WERI-Rb-1 (cell line): ENCODE measurements at regions not wholly inside any gene's neighbourhood (a gene's known extent, or its start where the extent isn't known, plus 50 kb on each side); places are given as distances from the start of the nearest gene placed in this dataset.
"Not testable (repeated sequence)": the region's sequence is repeated elsewhere in the genome, so short reads cannot be mapped to it uniquely, and the experiment has no call there.

Experiments
- DNase-seq: peaks from one replicate; pipeline ENCODE4 v3.0.0-alpha.2; 2020
- H3K27ac ChIP-seq: fragments of 250-450 bp; sonication (Bioruptor Pico); 2 replicates; pipeline ENCODE4 v1.5.1; 2020; ENCODE audit warnings: mild to moderate bottlenecking, moderate library complexity
- H3K27me3 ChIP-seq: fragments of 250-450 bp; sonication (Bioruptor Pico); 2 replicates; pipeline ENCODE4 v1.5.1; 2021; ENCODE audit warnings: mild to moderate bottlenecking, low read depth, moderate library complexity; ENCODE audit not compliant: insufficient read depth, severe bottlenecking
- H3K36me3 ChIP-seq: fragments of 250-450 bp; sonication (Bioruptor Pico); 2 replicates; pipeline ENCODE4 v1.5.1; 2020; ENCODE audit warnings: mild to moderate bottlenecking, moderate library complexity
- H3K4me3 ChIP-seq: 2 replicates; pipeline ENCODE4 v1.5.1; 2011; ENCODE audit warnings: low read depth, mild to moderate bottlenecking, control low read depth, low read length
- H3K9me3 ChIP-seq: fragments of 250-450 bp; sonication (Bioruptor Pico); 2 replicates; pipeline ENCODE4 v1.5.1; 2021; ENCODE audit warnings: mild to moderate bottlenecking, moderate library complexity; ENCODE audit not compliant: severe bottlenecking
- TF ChIP-seq, protein P1 (sequence below): IDR thresholded peaks from 2 replicates; pipeline ENCODE4 v1.5.1; 2011; ENCODE audit warnings: low read depth, mild to moderate bottlenecking, control low read depth, inconsistent platforms, low read length

DNA sequence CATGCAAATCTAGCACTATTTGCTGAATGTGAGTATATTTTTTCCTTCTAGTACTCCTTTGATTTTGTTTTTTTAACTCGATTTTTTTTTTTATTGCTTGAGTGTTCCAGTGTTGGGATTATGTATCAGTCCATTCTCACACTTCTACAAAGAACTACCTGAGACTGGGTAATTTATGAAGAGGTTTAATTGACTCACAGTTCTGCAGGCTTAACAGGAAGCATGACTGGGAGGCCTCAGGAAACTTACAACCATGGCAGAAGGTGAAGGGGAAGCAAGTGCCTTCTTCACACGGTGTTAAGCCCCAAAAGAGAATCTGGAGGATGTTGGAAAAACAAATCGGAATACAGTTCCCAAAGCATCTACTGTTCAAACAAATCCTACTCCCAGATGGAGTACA lies 69.1 kb downstream of the ZNF518B start:
- H3K27me3 ChIP-seq, H3K27ac ChIP-seq, H3K4me3 ChIP-seq, H3K9me3 ChIP-seq, H3K36me3 ChIP-seq, DNase-seq: not testable (repeated sequence)

DNA sequence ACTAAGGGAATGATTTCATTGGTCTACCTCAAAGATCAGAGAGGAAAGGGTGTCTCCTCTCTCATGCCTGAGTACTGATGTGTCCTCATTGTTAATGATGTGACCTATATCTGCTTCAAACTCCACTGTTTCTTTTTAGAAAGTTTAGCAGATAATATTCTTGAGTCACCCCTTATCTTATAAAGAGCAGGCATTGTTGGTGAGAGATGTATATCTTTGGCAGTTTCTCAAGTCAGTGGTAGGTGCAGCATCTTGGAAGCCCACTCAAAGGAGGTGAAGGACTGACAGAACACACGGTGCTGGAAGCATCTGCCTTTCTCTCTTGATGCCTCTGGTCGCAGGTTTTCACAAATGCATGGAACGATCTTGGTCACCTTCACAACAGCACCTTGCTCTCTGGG lies 71.2 kb downstream of the ZNF518B start:
- no peak overlapping the region for H3K27ac ChIP-seq
- H3K36me3 ChIP-seq, result no peaks in the 10 kb centered on the region
- no peak overlapping the region for H3K4me3 ChIP-seq
- no peaks in the 10 kb centered on the region for H3K27me3 ChIP-seq
- DNase-seq, result no peak
- TF ChIP-seq, protein P1, sequence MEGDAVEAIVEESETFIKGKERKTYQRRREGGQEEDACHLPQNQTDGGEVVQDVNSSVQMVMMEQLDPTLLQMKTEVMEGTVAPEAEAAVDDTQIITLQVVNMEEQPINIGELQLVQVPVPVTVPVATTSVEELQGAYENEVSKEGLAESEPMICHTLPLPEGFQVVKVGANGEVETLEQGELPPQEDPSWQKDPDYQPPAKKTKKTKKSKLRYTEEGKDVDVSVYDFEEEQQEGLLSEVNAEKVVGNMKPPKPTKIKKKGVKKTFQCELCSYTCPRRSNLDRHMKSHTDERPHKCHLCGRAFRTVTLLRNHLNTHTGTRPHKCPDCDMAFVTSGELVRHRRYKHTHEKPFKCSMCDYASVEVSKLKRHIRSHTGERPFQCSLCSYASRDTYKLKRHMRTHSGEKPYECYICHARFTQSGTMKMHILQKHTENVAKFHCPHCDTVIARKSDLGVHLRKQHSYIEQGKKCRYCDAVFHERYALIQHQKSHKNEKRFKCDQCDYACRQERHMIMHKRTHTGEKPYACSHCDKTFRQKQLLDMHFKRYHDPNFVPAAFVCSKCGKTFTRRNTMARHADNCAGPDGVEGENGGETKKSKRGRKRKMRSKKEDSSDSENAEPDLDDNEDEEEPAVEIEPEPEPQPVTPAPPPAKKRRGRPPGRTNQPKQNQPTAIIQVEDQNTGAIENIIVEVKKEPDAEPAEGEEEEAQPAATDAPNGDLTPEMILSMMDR, result no peak
- H3K9me3 ChIP-seq, result no peaks in the 10 kb centered on the region

DNA sequence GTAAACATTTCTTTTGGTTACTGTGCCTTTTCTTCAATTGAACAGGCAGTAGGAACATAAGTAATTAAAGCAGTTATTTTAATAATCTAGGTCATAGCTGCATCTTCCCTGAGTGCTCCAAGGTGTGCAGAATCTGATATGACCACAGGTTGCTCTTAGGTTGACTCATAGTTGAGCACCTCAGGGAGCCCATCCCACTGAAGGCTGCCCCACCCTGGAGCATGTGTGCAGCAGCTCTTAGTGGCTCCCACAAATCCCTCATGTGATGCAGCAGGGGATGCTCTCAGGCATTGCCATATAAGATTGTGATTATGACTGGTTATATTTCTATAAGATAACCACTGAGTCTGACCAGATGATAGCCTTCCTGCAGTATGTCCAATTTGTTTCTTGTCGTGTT lies 72.3 kb downstream of the ZNF518B start:
- Histone ChIP-seq H3K27ac (no peak overlapping the region), H3K27me3 (no peaks in the 10 kb centered on the region), H3K4me3 (no peak overlapping the region), H3K36me3 (no peaks in the 10 kb centered on the region), H3K9me3 (no peaks in the 10 kb centered on the region)
- DNase-seq, result no peak
- TF ChIP-seq, protein P1, result no peak

DNA sequence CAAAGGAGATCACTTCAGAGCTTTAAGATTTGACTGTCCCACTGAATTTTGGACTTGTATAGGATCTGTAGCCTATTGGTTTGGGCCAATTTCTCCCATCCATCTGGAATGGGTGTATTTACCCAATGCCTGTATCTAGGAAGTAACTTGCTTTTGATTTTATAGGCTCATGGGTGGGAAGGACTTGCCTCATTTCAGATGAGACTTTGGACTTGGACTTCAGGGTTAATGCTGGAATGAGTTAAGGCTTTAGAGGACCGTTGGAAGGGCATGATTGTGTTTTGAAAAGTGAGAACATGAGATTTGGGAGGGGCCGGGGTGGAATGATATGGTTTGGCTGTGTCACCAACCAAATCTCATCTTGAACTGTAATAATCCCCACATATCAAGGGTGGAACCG lies 73.8 kb downstream of the ZNF518B start:
- H3K27ac ChIP-seq, result no peak overlapping the region
- H3K36me3 ChIP-seq, result no peaks in the 10 kb centered on the region
- H3K9me3 ChIP-seq, result no peaks in the 10 kb centered on the region
- TF ChIP-seq, protein P1, result no peak
- no peaks in the 10 kb centered on the region for H3K27me3 ChIP-seq
- H3K4me3 ChIP-seq, result no peak overlapping the region
- DNase-seq, result no peak

DNA sequence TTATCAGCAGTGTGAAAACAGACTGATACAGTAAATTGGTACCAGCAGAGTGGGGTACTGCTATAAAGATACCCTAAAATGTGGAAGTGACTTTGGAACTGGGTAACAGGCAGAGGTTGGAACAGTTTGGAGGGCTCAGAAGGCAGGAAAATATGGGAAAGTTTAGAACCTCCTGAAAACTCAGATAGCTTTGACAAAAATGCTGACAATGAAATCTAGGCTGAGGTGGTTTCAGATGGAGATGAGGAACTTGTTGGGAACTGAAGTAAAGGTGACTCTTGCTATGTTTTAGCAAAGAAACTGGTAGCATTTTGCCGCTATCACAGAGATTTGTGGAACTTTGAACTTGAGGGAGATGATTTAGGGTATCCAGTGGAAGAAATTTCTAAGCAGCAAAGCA lies 75.1 kb downstream of the ZNF518B start:
- not testable (repeated sequence) for DNase-seq, H3K27me3 ChIP-seq, H3K36me3 ChIP-seq, H3K9me3 ChIP-seq, H3K27ac ChIP-seq, H3K4me3 ChIP-seq

DNA sequence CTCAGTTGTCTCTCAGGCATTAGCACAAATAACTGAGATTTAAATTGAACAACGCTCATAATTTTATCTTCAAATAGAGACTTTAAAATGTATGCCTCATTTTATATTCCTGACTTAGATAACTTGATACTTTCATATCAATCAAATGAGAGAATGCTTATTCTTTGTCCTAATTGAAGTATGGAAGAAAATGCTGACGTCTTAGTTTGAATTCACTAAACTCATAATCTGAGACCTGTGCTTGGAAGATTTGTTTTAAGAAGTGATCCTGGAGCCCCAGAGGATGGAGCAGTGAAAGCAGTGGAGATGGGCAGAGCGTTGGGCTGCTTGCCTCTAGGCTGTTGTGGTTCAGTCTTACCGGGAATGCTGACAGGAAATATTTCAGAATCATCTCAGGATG lies 76.1 kb downstream of the ZNF518B start:
- H3K27ac ChIP-seq, result no peak overlapping the region
- TF ChIP-seq, protein P1, result no peak
- H3K9me3 ChIP-seq, result no peaks in the 10 kb centered on the region
- no peaks in the 10 kb centered on the region for H3K27me3 ChIP-seq
- no peak overlapping the region for H3K4me3 ChIP-seq
- no peak for DNase-seq
- H3K36me3 ChIP-seq, result no peaks in the 10 kb centered on the region

DNA sequence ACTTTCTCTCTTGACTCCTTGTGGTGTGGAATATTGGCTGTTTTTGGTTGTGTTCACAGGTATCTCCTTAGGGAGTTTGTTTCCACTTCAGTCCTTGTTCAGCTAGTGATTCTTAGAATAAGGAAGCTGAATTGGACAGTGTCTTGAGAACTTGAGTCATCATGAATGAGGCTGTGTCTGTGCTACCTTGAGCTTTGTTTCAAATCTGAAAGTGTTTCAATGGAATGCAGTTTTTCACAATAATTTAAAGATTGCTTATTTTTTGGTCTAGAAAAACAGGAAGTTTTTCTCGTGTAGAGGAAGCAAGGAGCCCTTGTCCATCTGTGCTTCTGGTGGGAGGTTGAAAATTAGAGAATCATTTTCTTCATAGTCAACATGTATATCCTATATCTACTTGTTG lies 76.5 kb downstream of the ZNF518B start:
- Histone ChIP-seq H3K27ac (no peak overlapping the region), H3K4me3 (no peak overlapping the region), H3K9me3 (no peaks in the 10 kb centered on the region), H3K36me3 (no peaks in the 10 kb centered on the region), H3K27me3 (no peaks in the 10 kb centered on the region)
- TF ChIP-seq, protein P1, result no peak
- DNase-seq, result no peak
